Uterus (tissue), 3 donors: ENCODE measurements at regions not wholly inside any gene's neighbourhood (a gene's known extent, or its start where the extent isn't known, plus 50 kb on each side); places are given as distances from the start of the nearest gene placed in this dataset.

Experiments
- DNase-seq, 2 donors: peaks; one replicate each; pipeline ENCODE4 v3.0.0-alpha.2; 2019 to 2020
- H3K27ac ChIP-seq, 2 donors: fragments of 200-600 bp; sonication (generic); 1 replicate in 1 of 2; 2 replicates in 1 of 2; pipeline ENCODE4 v1.5.1; 2016 to 2018
- H3K27me3 ChIP-seq, 2 donors: fragments of 200-600 bp; sonication (generic); one replicate each; pipeline ENCODE4 v1.5.1; 2018 to 2019; ENCODE audit warnings: control low read depth in 1 of 2
- H3K36me3 ChIP-seq, 2 donors: fragments of 200-600 bp; sonication (generic); one replicate each; pipeline ENCODE4 v1.5.1; 2019; ENCODE audit warnings: control low read depth in 1 of 2
- H3K4me1 ChIP-seq, 2 donors: fragments of 200-600 bp; sonication (generic); one replicate each; pipeline ENCODE4 v1.5.1; 2018 to 2019; ENCODE audit warnings: control low read depth in 1 of 2
- H3K4me3 ChIP-seq, 2 donors: fragments of 200-600 bp; sonication (generic); 1 replicate in 1 of 2; 2 replicates in 1 of 2; pipeline ENCODE4 v1.5.1; 2018 to 2019; ENCODE audit warnings: mild to moderate bottlenecking in 1 of 2
- H3K9me3 ChIP-seq, 2 donors: fragments of 200-600 bp; sonication (generic); one replicate each; pipeline ENCODE4 v1.5.1; 2019; ENCODE audit warnings: control low read depth in 1 of 2
- POLR2A ChIP-seq, 2 donors: fragments of 450-650 bp; IDR thresholded peaks; one replicate each; pipeline ENCODE4 v1.6.1; 2016; ENCODE audit warnings: antibody characterized with exemption in 2 of 2, mild to moderate bottlenecking in 1 of 2, moderate library complexity in 1 of 2
- intact Hi-C: fragments of 100-400 bp; cut with DNase I; formaldehyde crosslinking; loops from one replicate; pipeline ENCODE4 v1.15.1; 2023; ENCODE audit warnings: low total_unique reads
- TF ChIP-seq, protein P1 (sequence below), 4 experiments: fragments of 200-600 bp in 2 of 4; fragments of 450-650 bp in 2 of 4; sonication (generic) in 2 of 4; IDR thresholded peaks; one replicate each; pipeline ENCODE4 v1.5.1; 2016 to 2019; ENCODE audit warnings: antibody characterized with exemption in 4 of 4, mild to moderate bottlenecking in 2 of 4, moderate library complexity in 1 of 4
- donor health status: DM: yes; HTN: yes; CAD: no.

DNA sequence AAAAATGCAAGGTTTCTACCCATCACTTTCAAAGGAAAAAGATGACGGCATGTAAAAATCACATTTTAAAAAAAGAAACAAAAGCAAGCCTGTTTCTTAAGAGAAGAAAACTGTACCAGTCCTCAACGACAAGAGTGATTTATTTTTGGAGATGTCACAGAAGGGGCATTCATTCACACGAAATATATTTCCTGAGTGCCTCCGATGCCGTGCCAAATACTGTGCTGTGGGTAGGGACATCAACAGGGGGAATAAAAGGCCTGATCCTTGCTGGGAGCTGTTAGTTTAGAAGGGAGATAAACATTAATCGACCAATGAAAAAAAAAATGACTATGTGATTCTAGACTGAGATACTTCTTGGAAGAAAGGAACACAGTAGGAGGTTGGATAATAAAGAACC is 297.5 kb upstream of the SOX5 start:
- H3K4me3 ChIP-seq = no peak overlapping the region
- intact Hi-C loops = no loop called here
- TF ChIP-seq, protein P1, sequence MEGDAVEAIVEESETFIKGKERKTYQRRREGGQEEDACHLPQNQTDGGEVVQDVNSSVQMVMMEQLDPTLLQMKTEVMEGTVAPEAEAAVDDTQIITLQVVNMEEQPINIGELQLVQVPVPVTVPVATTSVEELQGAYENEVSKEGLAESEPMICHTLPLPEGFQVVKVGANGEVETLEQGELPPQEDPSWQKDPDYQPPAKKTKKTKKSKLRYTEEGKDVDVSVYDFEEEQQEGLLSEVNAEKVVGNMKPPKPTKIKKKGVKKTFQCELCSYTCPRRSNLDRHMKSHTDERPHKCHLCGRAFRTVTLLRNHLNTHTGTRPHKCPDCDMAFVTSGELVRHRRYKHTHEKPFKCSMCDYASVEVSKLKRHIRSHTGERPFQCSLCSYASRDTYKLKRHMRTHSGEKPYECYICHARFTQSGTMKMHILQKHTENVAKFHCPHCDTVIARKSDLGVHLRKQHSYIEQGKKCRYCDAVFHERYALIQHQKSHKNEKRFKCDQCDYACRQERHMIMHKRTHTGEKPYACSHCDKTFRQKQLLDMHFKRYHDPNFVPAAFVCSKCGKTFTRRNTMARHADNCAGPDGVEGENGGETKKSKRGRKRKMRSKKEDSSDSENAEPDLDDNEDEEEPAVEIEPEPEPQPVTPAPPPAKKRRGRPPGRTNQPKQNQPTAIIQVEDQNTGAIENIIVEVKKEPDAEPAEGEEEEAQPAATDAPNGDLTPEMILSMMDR (IDR thresholded peaks at IDR 0.05) = no peak
- TF ChIP-seq POLR2A (IDR thresholded peaks at IDR 0.05) = no peak
- no peak overlapping the region for H3K27ac ChIP-seq
- no peaks in the 10 kb centered on the region for H3K36me3 ChIP-seq
- no peaks in the 10 kb centered on the region for H3K27me3 ChIP-seq
- H3K9me3 ChIP-seq = no peaks in the 10 kb centered on the region
- no peak for DNase-seq
- no peaks in the 10 kb centered on the region for H3K4me1 ChIP-seq

- intact Hi-C loops = no loop called here
- no peak for DNase-seq
- TF ChIP-seq POLR2A (IDR thresholded peaks at IDR 0.05) = no peak
- TF ChIP-seq, protein P1 (IDR thresholded peaks at IDR 0.05) = no peak
- no peaks in the 10 kb centered on the region for H3K4me1 ChIP-seq
- H3K27ac ChIP-seq = no peak overlapping the region
- no peaks in the 10 kb centered on the region for H3K36me3 ChIP-seq
- H3K9me3 ChIP-seq = no peaks in the 10 kb centered on the region
- no peak overlapping the region for H3K4me3 ChIP-seq
- H3K27me3 ChIP-seq = no peaks in the 10 kb centered on the region
Observed at GRCh38 chr12:24246376-24246775, 296.9 kb upstream of the SOX5 start.

GRCh38 chr12:24244801-24245200 is 295.3 kb upstream of the SOX5 start:
- TF ChIP-seq, protein P1 (IDR thresholded peaks at IDR 0.05) = no peak
- TF ChIP-seq POLR2A (IDR thresholded peaks at IDR 0.05) = no peak
- no peak for DNase-seq
- Histone ChIP-seq H3K27me3 (no peaks in the 10 kb centered on the region), H3K9me3 (no peaks in the 10 kb centered on the region), H3K4me3 (no peak overlapping the region), H3K36me3 (no peaks in the 10 kb centered on the region), H3K27ac (no peak overlapping the region), H3K4me1 (no peaks in the 10 kb centered on the region)
- intact Hi-C loops = no loop called here

DNA sequence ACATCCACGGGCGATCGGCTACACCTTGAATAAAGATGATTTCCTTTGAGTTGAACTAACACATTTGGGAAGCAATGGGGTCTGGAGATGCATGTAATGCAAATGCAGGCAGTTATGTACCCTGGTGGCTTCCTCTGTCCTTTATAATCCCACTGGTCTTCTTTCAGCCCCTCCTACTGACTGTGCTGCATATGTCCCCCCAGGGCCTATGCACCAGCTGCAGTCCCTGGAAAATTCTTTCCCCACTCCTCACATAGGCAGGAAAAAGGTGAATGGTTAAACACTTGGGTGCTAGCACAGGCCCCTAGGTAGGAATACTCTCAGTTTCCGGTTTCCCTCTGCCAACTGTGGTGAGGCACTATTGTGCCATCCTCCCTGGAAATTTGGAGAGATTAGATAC is 294.8 kb upstream of the SOX5 start:
- TF ChIP-seq, protein P1 (IDR thresholded peaks at IDR 0.05) = no peak
- no peak for TF ChIP-seq POLR2A (IDR thresholded peaks at IDR 0.05)
- Histone ChIP-seq H3K4me1 (no peaks in the 10 kb centered on the region), H3K36me3 (no peaks in the 10 kb centered on the region), H3K27ac (no peak overlapping the region), H3K4me3 (no peak overlapping the region), H3K9me3 (no peaks in the 10 kb centered on the region), H3K27me3 (no peaks in the 10 kb centered on the region)
- DNase-seq = no peak
- intact Hi-C loops = no loop called here

GRCh38 chr12:24240707-24241106 is 291.2 kb upstream of the SOX5 start:
- intact Hi-C loops = no loop called here
- no peaks in the 10 kb centered on the region for H3K9me3 ChIP-seq

More at GRCh38 chr12:24240707-24241106, 291.2 kb upstream of the SOX5 start:
- Histone ChIP-seq H3K27ac (no peak overlapping the region), H3K27me3 (no peaks in the 10 kb centered on the region), H3K4me3 (no peak overlapping the region), H3K4me1 (no peaks in the 10 kb centered on the region), H3K36me3 (no peaks in the 10 kb centered on the region)
- TF ChIP-seq, protein P1 (IDR thresholded peaks at IDR 0.05) = no peak
- no peak for TF ChIP-seq POLR2A (IDR thresholded peaks at IDR 0.05)
- DNase-seq = no peak
